HepG2 (cell line): ENCODE measurements at regions not wholly inside any gene's neighbourhood (a gene's known extent, or its start where the extent isn't known, plus 50 kb on each side); places are given as distances from the start of the nearest gene placed in this dataset.

Source experiments
- ATAC-seq: fragments of 200-7000 bp; cut with Tn5 transposase; 3 replicates; pipeline ENCODE4 v1.9.1; 2020; ENCODE audit warnings: mild to moderate bottlenecking, moderate library complexity
- BruUV-seq: library from RNA; stranded (reverse); fragments of 400-500 nt; replicated peaks from 2 replicates; lab custom pipeline; 2021; lab: Mats Ljungman, UMichigan
- CTCF ChIA-PET: fragments of 300-600 bp; formaldehyde crosslinking; extraction: SDS; loops from one replicate; lab custom pipeline; 2021; ENCODE audit warnings: low total read pairs, inconsistent platforms, low intra/inter-chr PET ratio; lab: Yijun Ruan, JAX
- POLR2A ChIA-PET: fragments of 350-600 bp; sonication (Branson Sonifier 250); formaldehyde crosslinking; loops from one replicate; lab custom pipeline; 2020; ENCODE audit warnings: antibody characterized with exemption, inconsistent platforms; lab: Yijun Ruan, JAX
- DNase-seq: peaks from one replicate; pipeline ENCODE4 v3.0.0-alpha.2; 2015; ENCODE audit warnings: low spot score
- FAIRE-seq: peaks from 3 replicates; lab custom pipeline; 2011; peaks lifted over from hg19 to GRCh38; lab: Jason Lieb, UNC
- H2AFZ ChIP-seq: one replicate; pipeline ENCODE4 v1.6.1; 2011; ENCODE audit warnings: low read length, inconsistent platforms
- H3K27ac ChIP-seq: fragments of 300-600 bp; 3 replicates; pipeline ENCODE4 v1.8.0; 2011; ENCODE audit warnings: mixed run types, mild to moderate bottlenecking, mixed read lengths, low read length, inconsistent platforms; ENCODE audit not compliant: insufficient read depth; ENCODE audit errors: extremely low read length
- H3K27me3 ChIP-seq, 2 experiments: fragments of 200-600 bp in 1 of 2; 2 replicates in 1 of 2; 3 replicates in 1 of 2; pipeline versions ENCODE4 v1.6.0 to v1.8.0; 2011; ENCODE audit warnings: low read length in 2 of 2, mild to moderate bottlenecking in 2 of 2, moderate library complexity in 2 of 2, inconsistent platforms in 1 of 2; ENCODE audit not compliant: insufficient read depth in 2 of 2, control insufficient read depth in 1 of 2
- H3K36me3 ChIP-seq, 2 experiments: fragments of 200-600 bp in 1 of 2; replicated peaks in 1 of 2; 2 replicates in 1 of 2; 3 replicates in 1 of 2; pipeline versions ENCODE4 v1.5.1 to v1.8.0; 2011; ENCODE audit warnings: low read length in 2 of 2, inconsistent platforms in 1 of 2; ENCODE audit not compliant: insufficient read depth in 2 of 2, control insufficient read depth in 1 of 2
- H3K4me1 ChIP-seq: 2 replicates; pipeline ENCODE4 v1.5.1; 2012; ENCODE audit warnings: low read length, inconsistent platforms; ENCODE audit not compliant: insufficient read depth
- H3K4me2 ChIP-seq: 2 replicates; pipeline ENCODE4 v1.6.0; 2011; ENCODE audit warnings: low read depth, low read length, inconsistent platforms
- H3K4me3 ChIP-seq, 3 experiments: fragments of 200-600 bp in 1 of 3; sonication (generic), shearing (Covaris generic) in 1 of 3; replicated peaks in 1 of 3; 2 replicates each; pipeline ENCODE4 v1.5.1; 2011 to 2016; ENCODE audit warnings: low read length in 3 of 3, inconsistent platforms in 2 of 3, low read depth in 2 of 3, mild to moderate bottlenecking in 2 of 3, control low read depth in 1 of 3, mixed read lengths in 1 of 3; ENCODE audit not compliant: insufficient read depth in 1 of 3
- H3K79me2 ChIP-seq: one replicate; pipeline ENCODE4 v1.6.1; 2011; ENCODE audit warnings: low read length, inconsistent platforms; ENCODE audit not compliant: insufficient read depth
- H3K9ac ChIP-seq: 2 replicates; pipeline ENCODE4 v1.6.0; 2011; ENCODE audit warnings: mild to moderate bottlenecking, low read depth, low read length, inconsistent platforms; ENCODE audit not compliant: insufficient read depth
- H3K9me3 ChIP-seq: 2 replicates; pipeline ENCODE4 v1.5.1; 2012; ENCODE audit warnings: mild to moderate bottlenecking, low read length
- H4K20me1 ChIP-seq: 2 replicates; pipeline ENCODE4 v1.6.0; 2011; ENCODE audit warnings: inconsistent platforms, mild to moderate bottlenecking, low read length, moderate library complexity; ENCODE audit not compliant: insufficient read depth
- NR1H2 ChIP-seq: sonication (generic); formaldehyde crosslinking; IDR thresholded peaks from 2 replicates; pipeline ENCODE4 v1.8.1; 2022; ENCODE audit warnings: low read depth, missing genetic modification reagents, borderline replicate concordance
- NR2F2 ChIP-seq: IDR thresholded peaks from 2 replicates; pipeline ENCODE4 v1.6.1; 2012; ENCODE audit warnings: low read depth, inconsistent platforms, borderline replicate concordance
- SAP130 ChIP-seq: IDR thresholded peaks from 2 replicates; pipeline ENCODE4 v1.6.1; 2016; ENCODE audit warnings: low read depth
- ZBTB8A ChIP-seq: sonication (generic); formaldehyde crosslinking; IDR thresholded peaks from 2 replicates; pipeline ENCODE4 v1.4.0; 2020; ENCODE audit warnings: mild to moderate bottlenecking, low read depth, missing genetic modification reagents, borderline replicate concordance
- ZNF367 ChIP-seq: sonication (generic); formaldehyde crosslinking; IDR thresholded peaks from 2 replicates; pipeline ENCODE4 v1.4.0; 2020; ENCODE audit warnings: missing genetic modification reagents, borderline replicate concordance
- ZNF83 ChIP-seq: sonication (generic); formaldehyde crosslinking; IDR thresholded peaks from 2 replicates; pipeline ENCODE4 v1.4.0; 2020; ENCODE audit warnings: missing genetic modification reagents, mild to moderate bottlenecking, borderline replicate concordance
- WGBS: methylation state at CpG from one replicate; pipeline ENCODE4 v1.1.6; 2017; ENCODE audit warnings: low lambda C conversion rate; 5-methylcytosine and 5-hydroxymethylcytosine counted together
- in situ Hi-C: cut with HindIII; loops from 2 replicates; pipeline ENCODE4 v1.10.0; 2017; ENCODE audit warnings: low pct_unique_long_range_greater_than_20kb; ENCODE audit not compliant: extremely low pct_ligation_motif_present
- intact Hi-C: fragments of 100-400 bp; cut with micrococcal nuclease; formaldehyde crosslinking; loops from one replicate; pipeline ENCODE4 v1.10.0; 2022; ENCODE audit not compliant: unreplicated experiment
- TF ChIP-seq, protein P1 (sequence below): sonication (generic); formaldehyde crosslinking; conservative IDR thresholded peaks from 2 replicates; pipeline ENCODE4 v1.8.0; 2022; ENCODE audit warnings: low read depth, missing genetic modification reagents
- TF ChIP-seq, protein P2 (sequence below): sonication (generic); formaldehyde crosslinking; IDR thresholded peaks from 2 replicates; pipeline ENCODE4 v1.4.0; 2020; ENCODE audit warnings: missing genetic modification reagents
- TF ChIP-seq, protein P3 (sequence below): sonication (generic); formaldehyde crosslinking; IDR thresholded peaks from 2 replicates; pipeline ENCODE4 v1.5.0; 2020; ENCODE audit warnings: mild to moderate bottlenecking, low read depth, missing genetic modification reagents, borderline replicate concordance
- TF ChIP-seq, protein P4 (sequence below): sonication (generic); formaldehyde crosslinking; IDR thresholded peaks from 2 replicates; pipeline ENCODE4 v1.8.1; 2023; ENCODE audit warnings: missing genetic modification reagents, inconsistent platforms, borderline replicate concordance

DNA sequence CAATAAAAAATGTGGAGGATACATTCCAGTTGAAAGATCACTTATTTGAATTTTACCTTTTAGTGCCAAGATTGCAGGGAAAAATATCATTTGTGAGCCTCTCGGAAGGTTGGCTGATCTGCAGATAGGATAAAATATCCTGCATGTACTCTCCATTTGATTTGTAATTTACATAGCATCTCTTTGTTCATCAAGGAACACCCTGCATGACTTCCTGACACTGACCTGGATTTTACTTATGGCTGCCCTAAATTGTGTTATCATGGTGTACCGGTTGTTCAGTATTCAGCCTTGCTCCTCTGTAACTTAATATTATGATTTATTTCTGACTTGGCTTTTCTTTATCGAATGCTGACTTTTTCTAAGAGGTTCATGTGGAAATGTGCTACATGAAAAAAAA lies 226.4 kb downstream of the PIK3C3 start:
- FAIRE-seq (no peak), DNase-seq (no peak)
- Histone ChIP-seq H3K79me2 (no peaks in the 10 kb centered on the region), H3K4me3 (no peak overlapping the region), H3K9me3 (no peaks in the 10 kb centered on the region), H4K20me1 (no peaks in the 10 kb centered on the region), H3K4me1 (no peaks in the 10 kb centered on the region), H3K27me3 (no peaks in the 10 kb centered on the region), H3K27ac (no peak overlapping the region), H3K36me3 (no peaks in the 10 kb centered on the region), H3K4me2 (no peak overlapping the region)
- ChIA-PET POLR2A (no interaction called here), CTCF (no interaction called here)
- 86% methylated on average over 3 of the region's 3 CpGs for WGBS
- in situ Hi-C loops = no loop called here
- intact Hi-C loops = no loop called here
- BruUV-seq = no TSS peak
- TF ChIP-seq ZNF83 = no peak
- TF ChIP-seq, all 625 proteins: peak for 0
- Histone ChIP-seq H2AFZ (no peak overlapping the region), H3K9ac (no peak overlapping the region)
- no peak for ATAC-seq

DNA sequence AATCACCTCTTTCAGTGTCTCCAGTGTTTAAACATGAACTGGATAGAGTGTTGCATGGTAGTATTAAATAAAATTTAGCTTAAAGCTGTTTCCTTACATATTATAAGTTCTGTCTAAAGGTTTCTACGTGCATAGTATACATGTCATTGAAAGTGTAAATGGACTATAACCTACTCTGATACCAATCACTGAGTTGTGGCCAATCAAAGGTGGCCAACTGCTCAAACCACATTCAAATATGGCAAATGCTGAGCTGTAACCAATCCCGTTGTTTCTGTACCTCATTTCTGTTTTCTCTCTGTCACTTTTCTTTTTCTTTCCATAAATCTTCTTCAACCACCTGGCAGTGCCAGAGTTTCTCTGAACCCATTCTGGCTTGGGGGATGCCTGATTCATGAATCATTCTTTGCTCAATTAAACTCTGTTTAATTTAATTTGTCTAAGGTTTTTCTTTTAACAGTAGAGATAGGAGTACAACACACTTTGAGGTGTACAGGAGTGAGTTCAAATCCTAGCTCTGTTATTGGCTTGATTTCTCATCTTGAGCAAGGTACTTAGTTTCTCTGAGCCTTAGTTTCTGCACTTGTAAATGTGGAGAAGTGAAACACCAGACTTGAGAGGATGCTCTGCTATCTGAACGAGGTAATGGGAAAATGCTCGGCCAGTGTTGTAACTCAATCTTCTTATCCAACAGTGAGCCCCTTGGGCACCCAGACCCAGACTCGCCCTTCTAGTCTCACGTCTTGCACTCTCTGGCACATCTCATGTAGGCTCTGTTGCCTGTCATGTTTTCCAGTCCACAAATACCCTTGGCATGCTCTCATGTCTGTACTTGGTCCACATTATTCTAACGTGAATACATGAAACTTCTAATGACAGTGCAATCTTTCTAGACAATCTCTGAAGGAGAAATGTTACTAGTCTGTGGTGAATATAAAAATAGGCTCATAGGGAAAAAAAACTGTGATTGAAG lies 228.0 kb downstream of the PIK3C3 start:
- no peaks in the 10 kb centered on the region for H3K36me3 ChIP-seq
- intact Hi-C loops = no loop called here
- H3K4me2 ChIP-seq = no peak overlapping the region
- WGBS = 61% methylated on average over 7 of the region's 7 CpGs
- no peaks in the 10 kb centered on the region for H4K20me1 ChIP-seq
- no peaks in the 10 kb centered on the region for H3K4me1 ChIP-seq
- no peaks in the 10 kb centered on the region for H3K9me3 ChIP-seq
- ChIA-PET POLR2A (no interaction called here), CTCF (no interaction called here)
- no peaks in the 10 kb centered on the region for H3K79me2 ChIP-seq
- DNase-seq (no peak), ATAC-seq (no peak), FAIRE-seq (no peak)
- in situ Hi-C loops = no loop called here
- no peak overlapping the region for H3K27ac ChIP-seq
- no peaks in the 10 kb centered on the region for H3K27me3 ChIP-seq
- H2AFZ ChIP-seq = no peak overlapping the region
- H3K4me3 ChIP-seq = no peak overlapping the region
- H3K9ac ChIP-seq = no peak overlapping the region
- BruUV-seq = no TSS peak
- TF ChIP-seq, protein P1, sequence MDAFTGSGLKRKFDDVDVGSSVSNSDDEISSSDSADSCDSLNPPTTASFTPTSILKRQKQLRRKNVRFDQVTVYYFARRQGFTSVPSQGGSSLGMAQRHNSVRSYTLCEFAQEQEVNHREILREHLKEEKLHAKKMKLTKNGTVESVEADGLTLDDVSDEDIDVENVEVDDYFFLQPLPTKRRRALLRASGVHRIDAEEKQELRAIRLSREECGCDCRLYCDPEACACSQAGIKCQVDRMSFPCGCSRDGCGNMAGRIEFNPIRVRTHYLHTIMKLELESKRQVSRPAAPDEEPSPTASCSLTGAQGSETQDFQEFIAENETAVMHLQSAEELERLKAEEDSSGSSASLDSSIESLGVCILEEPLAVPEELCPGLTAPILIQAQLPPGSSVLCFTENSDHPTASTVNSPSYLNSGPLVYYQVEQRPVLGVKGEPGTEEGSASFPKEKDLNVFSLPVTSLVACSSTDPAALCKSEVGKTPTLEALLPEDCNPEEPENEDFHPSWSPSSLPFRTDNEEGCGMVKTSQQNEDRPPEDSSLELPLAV = no peak
- TF ChIP-seq, protein P2, sequence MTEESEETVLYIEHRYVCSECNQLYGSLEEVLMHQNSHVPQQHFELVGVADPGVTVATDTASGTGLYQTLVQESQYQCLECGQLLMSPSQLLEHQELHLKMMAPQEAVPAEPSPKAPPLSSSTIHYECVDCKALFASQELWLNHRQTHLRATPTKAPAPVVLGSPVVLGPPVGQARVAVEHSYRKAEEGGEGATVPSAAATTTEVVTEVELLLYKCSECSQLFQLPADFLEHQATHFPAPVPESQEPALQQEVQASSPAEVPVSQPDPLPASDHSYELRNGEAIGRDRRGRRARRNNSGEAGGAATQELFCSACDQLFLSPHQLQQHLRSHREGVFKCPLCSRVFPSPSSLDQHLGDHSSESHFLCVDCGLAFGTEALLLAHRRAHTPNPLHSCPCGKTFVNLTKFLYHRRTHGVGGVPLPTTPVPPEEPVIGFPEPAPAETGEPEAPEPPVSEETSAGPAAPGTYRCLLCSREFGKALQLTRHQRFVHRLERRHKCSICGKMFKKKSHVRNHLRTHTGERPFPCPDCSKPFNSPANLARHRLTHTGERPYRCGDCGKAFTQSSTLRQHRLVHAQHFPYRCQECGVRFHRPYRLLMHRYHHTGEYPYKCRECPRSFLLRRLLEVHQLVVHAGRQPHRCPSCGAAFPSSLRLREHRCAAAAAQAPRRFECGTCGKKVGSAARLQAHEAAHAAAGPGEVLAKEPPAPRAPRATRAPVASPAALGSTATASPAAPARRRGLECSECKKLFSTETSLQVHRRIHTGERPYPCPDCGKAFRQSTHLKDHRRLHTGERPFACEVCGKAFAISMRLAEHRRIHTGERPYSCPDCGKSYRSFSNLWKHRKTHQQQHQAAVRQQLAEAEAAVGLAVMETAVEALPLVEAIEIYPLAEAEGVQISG (CRISPR knock-in tag) = no peak
- TF ChIP-seq NR1H2 (CRISPR knock-in tag) = no peak
- no peak for TF ChIP-seq ZNF367
- no peak for TF ChIP-seq SAP130
- no peak for TF ChIP-seq NR2F2
- TF ChIP-seq, protein P3, sequence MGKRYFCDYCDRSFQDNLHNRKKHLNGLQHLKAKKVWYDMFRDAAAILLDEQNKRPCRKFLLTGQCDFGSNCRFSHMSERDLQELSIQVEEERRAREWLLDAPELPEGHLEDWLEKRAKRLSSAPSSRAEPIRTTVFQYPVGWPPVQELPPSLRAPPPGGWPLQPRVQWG (CRISPR knock-in tag) = no peak
- no peak for TF ChIP-seq ZBTB8A (CRISPR knock-in tag)
- TF ChIP-seq, protein P4, sequence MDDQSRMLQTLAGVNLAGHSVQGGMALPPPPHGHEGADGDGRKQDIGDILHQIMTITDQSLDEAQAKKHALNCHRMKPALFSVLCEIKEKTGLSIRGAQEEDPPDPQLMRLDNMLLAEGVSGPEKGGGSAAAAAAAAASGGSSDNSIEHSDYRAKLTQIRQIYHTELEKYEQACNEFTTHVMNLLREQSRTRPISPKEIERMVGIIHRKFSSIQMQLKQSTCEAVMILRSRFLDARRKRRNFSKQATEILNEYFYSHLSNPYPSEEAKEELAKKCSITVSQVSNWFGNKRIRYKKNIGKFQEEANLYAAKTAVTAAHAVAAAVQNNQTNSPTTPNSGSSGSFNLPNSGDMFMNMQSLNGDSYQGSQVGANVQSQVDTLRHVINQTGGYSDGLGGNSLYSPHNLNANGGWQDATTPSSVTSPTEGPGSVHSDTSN (CRISPR knock-in tag) = no peak
